B cell (primary cell): ENCODE measurements at regions not wholly inside any gene's neighbourhood (a gene's known extent, or its start where the extent isn't known, plus 50 kb on each side); places are given as distances from the start of the nearest gene placed in this dataset.

Experiments
- ATAC-seq: fragments of 200-7000 bp; cut with Tn5 transposase; one replicate; pipeline ENCODE4 v1.10.0; 2021; ENCODE audit warnings: low read depth, mild to moderate bottlenecking, moderate number of reproducible peaks, moderate library complexity
- CTCF ChIA-PET: fragments of 350-600 bp; sonication (Branson Sonifier 250); formaldehyde crosslinking; loops from one replicate; lab custom pipeline; 2021; ENCODE audit warnings: antibody characterized with exemption, inconsistent platforms; lab: Charles Lee
- POLR2A ChIA-PET: fragments of 350-600 bp; sonication (Branson Sonifier 250); formaldehyde crosslinking; loops from one replicate; lab custom pipeline; 2021; ENCODE audit warnings: antibody characterized with exemption; lab: Charles Lee
- DNase-seq: peaks from one replicate; pipeline ENCODE4 v3.0.0; 2013
- H2AFZ ChIP-seq: 2 replicates; pipeline ENCODE4 v1.6.1; 2012; ENCODE audit warnings: mild to moderate bottlenecking, low read depth, low read length; ENCODE audit not compliant: insufficient read depth, poor library complexity, severe bottlenecking
- H3K27ac ChIP-seq, 2 donors: 1 replicate in 1 of 2; 2 replicates in 1 of 2; pipeline ENCODE4 v1.5.1; 2012 to 2013; ENCODE audit warnings: low read length in 2 of 2, mild to moderate bottlenecking in 2 of 2, moderate library complexity in 1 of 2
- H3K27me3 ChIP-seq, 4 experiments: fragments of 200-600 bp in 1 of 4; sonication (generic) in 1 of 4; replicated peaks in 1 of 4; 1 replicate in 2 of 4; 2 replicates in 2 of 4; pipeline versions ENCODE4 v1.6.1 to v1.7.0; 2013 to 2016; ENCODE audit warnings: low read length in 3 of 4, mild to moderate bottlenecking in 2 of 4, mixed read lengths in 1 of 4, moderate library complexity in 1 of 4; ENCODE audit not compliant: insufficient read depth in 4 of 4, control insufficient read depth in 3 of 4; ENCODE audit errors: control extremely low read depth in 1 of 4
- H3K36me3 ChIP-seq, 2 experiments: replicated peaks in 1 of 2; 1 replicate in 1 of 2; 2 replicates in 1 of 2; pipeline versions ENCODE4 v1.6.1 to v1.7.1; 2013; ENCODE audit warnings: low read length in 1 of 2; ENCODE audit not compliant: insufficient read depth in 2 of 2, control insufficient read depth in 1 of 2; ENCODE audit errors: control extremely low read depth in 1 of 2, extremely low read depth in 1 of 2
- H3K4me1 ChIP-seq, 2 donors: fragments of 200-600 bp in 1 of 2; sonication (generic) in 1 of 2; 1 replicate in 1 of 2; 2 replicates in 1 of 2; pipeline versions ENCODE4 v1.5.1 to v1.6.1; 2013 to 2017; ENCODE audit warnings: low read length in 2 of 2; ENCODE audit not compliant: control insufficient read depth in 2 of 2, insufficient read depth in 2 of 2
- H3K4me2 ChIP-seq: replicated peaks from 2 replicates; pipeline ENCODE3; 2012; ENCODE audit warnings: mild to moderate bottlenecking, low read depth, low read length; ENCODE audit not compliant: poor library complexity, severe bottlenecking
- H3K4me3 ChIP-seq, 5 experiments: fragments of 200-600 bp in 1 of 5; sonication (generic) in 1 of 5; 1 replicate in 3 of 5; 2 replicates in 2 of 5; pipeline versions ENCODE4 v1.5.1 to v1.7.0; 2011 to 2016; ENCODE audit warnings: low read length in 4 of 5, mild to moderate bottlenecking in 4 of 5, low read depth in 2 of 5, control low read depth in 1 of 5, moderate library complexity in 1 of 5; ENCODE audit not compliant: insufficient read depth in 1 of 5; ENCODE audit errors: control extremely low read depth in 1 of 5, extremely low read depth in 1 of 5
- H3K79me2 ChIP-seq: fragments of 200-600 bp; sonication (generic); one replicate; pipeline ENCODE4 v1.6.0; 2016; ENCODE audit warnings: low read length; ENCODE audit not compliant: control insufficient read depth, insufficient read depth
- H3K9ac ChIP-seq: fragments of 200-600 bp; sonication (generic); 2 replicates; pipeline ENCODE4 v1.6.1; 2017; ENCODE audit warnings: mild to moderate bottlenecking, low read length, moderate library complexity
- H3K9me3 ChIP-seq, 3 donors: one replicate each; pipeline versions ENCODE4 v1.6.1 to v1.7.1; 2013; ENCODE audit warnings: low read length in 2 of 3; ENCODE audit not compliant: control insufficient read depth in 2 of 3, insufficient read depth in 1 of 3; ENCODE audit errors: control extremely low read depth in 1 of 3
- H4K20me1 ChIP-seq: 2 replicates; pipeline ENCODE4 v1.6.0; 2012; ENCODE audit warnings: mild to moderate bottlenecking, low read length; ENCODE audit not compliant: insufficient read depth, control insufficient read depth, poor library complexity, severe bottlenecking
- H3K27ac Mint-ChIP-seq: one replicate; pipeline ENCODE4 v1.8.0; 2021; ENCODE audit warnings: mixed read lengths
- H3K27me3 Mint-ChIP-seq: one replicate; pipeline ENCODE4 v1.8.0; 2021; ENCODE audit warnings: mixed read lengths
- H3K4me1 Mint-ChIP-seq: one replicate; pipeline ENCODE4 v1.8.0; 2021; ENCODE audit warnings: mixed read lengths
- H3K4me3 Mint-ChIP-seq: one replicate; pipeline ENCODE4 v1.8.0; 2021; ENCODE audit warnings: mixed read lengths
- H3K9me3 Mint-ChIP-seq: one replicate; pipeline ENCODE4 v1.8.0; 2022; ENCODE audit warnings: mixed read lengths; ENCODE audit not compliant: insufficient read depth
- CTCF ChIP-seq: fragments of 200-600 bp; IDR thresholded peaks from one replicate; pipeline ENCODE4 v1.8.0; 2022; ENCODE audit warnings: antibody characterized with exemption, mild to moderate bottlenecking
- EZH2 ChIP-seq: IDR thresholded peaks from 2 replicates; pipeline ENCODE4 v1.6.1; 2012; ENCODE audit warnings: borderline replicate concordance, low read depth, mild to moderate bottlenecking, moderate library complexity, low read length; ENCODE audit not compliant: insufficient read depth, poor library complexity, severe bottlenecking
- WGBS: methylation state at CpG from one replicate; pipeline ENCODE4 v1.1.5; 2013; ENCODE audit warnings: missing lambda C conversion rate; ENCODE audit not compliant: insufficient coverage; 5-methylcytosine and 5-hydroxymethylcytosine counted together
- intact Hi-C: fragments of 100-400 bp; cut with micrococcal nuclease; formaldehyde crosslinking; loops from one replicate; pipeline ENCODE4 v1.10.0; 2022

GRCh38 chr7:16040346-16040745 is 353.9 kb upstream of the MEOX2 start:
- Histone ChIP-seq H3K27me3 (no peaks in the 10 kb centered on the region), H3K27ac (no peak overlapping the region), H3K36me3 (no peaks in the 10 kb centered on the region), H4K20me1 (no peaks in the 10 kb centered on the region), H3K4me3 (no peak overlapping the region), H3K79me2 (no peaks in the 10 kb centered on the region), H3K4me1 (no peaks in the 10 kb centered on the region), H3K9ac (no peak overlapping the region), H3K9me3 (no peaks in the 10 kb centered on the region), H3K4me2 (no peak overlapping the region), H2AFZ (no peak overlapping the region)
- ChIA-PET CTCF (no interaction called here), POLR2A (no interaction called here)
- intact Hi-C loops: no loop called here
- H3K27ac Mint-ChIP-seq: no peak overlapping the region
- ATAC-seq: no peak
- H3K4me3 Mint-ChIP-seq: no peak overlapping the region
- H3K9me3 Mint-ChIP-seq: peaks cover 3% of the 10 kb centered on the region
- no peak for DNase-seq
- no peak for TF ChIP-seq EZH2
- TF ChIP-seq CTCF: no peak
- 90% methylated on average over 5 of the region's 5 CpGs for WGBS
- no peaks in the 10 kb centered on the region for H3K27me3 Mint-ChIP-seq
- no peaks in the 10 kb centered on the region for H3K4me1 Mint-ChIP-seq

GRCh38 chr7:16038906-16039305 is 352.4 kb upstream of the MEOX2 start:
- Mint-ChIP-seq H3K27ac (no peak overlapping the region), H3K27me3 (no peaks in the 10 kb centered on the region), H3K9me3 (peaks cover 3% of the 10 kb centered on the region), H3K4me1 (no peaks in the 10 kb centered on the region), H3K4me3 (no peak overlapping the region)
- WGBS: no CpG with 5 or more reads among the region's 3 CpGs
- Histone ChIP-seq H3K4me1 (no peaks in the 10 kb centered on the region), H3K27me3 (no peaks in the 10 kb centered on the region), H3K9ac (no peak overlapping the region), H3K79me2 (no peaks in the 10 kb centered on the region), H3K36me3 (no peaks in the 10 kb centered on the region), H2AFZ (no peak overlapping the region), H4K20me1 (no peaks in the 10 kb centered on the region), H3K9me3 (no peaks in the 10 kb centered on the region), H3K4me2 (no peak overlapping the region), H3K4me3 (no peak overlapping the region), H3K27ac (no peak overlapping the region)
- POLR2A ChIA-PET: no interaction called here
- ATAC-seq (no peak), DNase-seq (no peak)
- TF ChIP-seq CTCF: no peak
- no peak for TF ChIP-seq EZH2
- intact Hi-C loops: no loop called here
- CTCF ChIA-PET: no interaction called here
